GM12878 (cell line): ENCODE measurements at regions not wholly inside any gene's neighbourhood (a gene's known extent, or its start where the extent isn't known, plus 50 kb on each side); places are given as distances from the start of the nearest gene placed in this dataset.
A peak's percentile ranks its signal among the peaks of the same experiment; 100 is the strongest.

Experiments
- CBFB ChIP-seq: IDR thresholded peaks from 2 replicates; pipeline ENCODE4 v1.6.1; 2016; ENCODE audit warnings: antibody characterized with exemption, low read depth
- CEBPB ChIP-seq, 2 experiments: fragments of 150-350 bp in 1 of 2; IDR thresholded peaks; 2 replicates each; pipeline ENCODE4 v1.6.1; 2012 to 2014; ENCODE audit warnings: low read depth in 2 of 2, low read length in 2 of 2, borderline replicate concordance in 1 of 2, inconsistent platforms in 1 of 2
- CEBPZ ChIP-seq: fragments of 150-350 bp; IDR thresholded peaks from 2 replicates; pipeline ENCODE4 v1.6.1; 2016; ENCODE audit warnings: low read depth, low read length
- E4F1 ChIP-seq: fragments of 450-650 bp; IDR thresholded peaks from 2 replicates; pipeline ENCODE4 v1.6.1; 2018; ENCODE audit warnings: borderline replicate concordance, mild to moderate bottlenecking; ENCODE audit not compliant: partially characterized antibody
- EED ChIP-seq: sonication (generic); IDR thresholded peaks from 2 replicates; pipeline ENCODE4 v1.6.1; 2016; ENCODE audit warnings: antibody characterized with exemption, low read depth
- FOXK2 ChIP-seq: fragments of 450-650 bp; IDR thresholded peaks from 2 replicates; pipeline ENCODE4 v1.6.1; 2017; ENCODE audit warnings: mild to moderate bottlenecking, moderate library complexity
- FOXM1 ChIP-seq: IDR thresholded peaks from 2 replicates; pipeline ENCODE4 v1.6.1; 2012; ENCODE audit warnings: low read depth, mild to moderate bottlenecking, inconsistent platforms, low read length, moderate library complexity
- HDGF ChIP-seq: fragments of 450-650 bp; IDR thresholded peaks from 2 replicates; pipeline ENCODE4 v1.6.1; 2016; ENCODE audit warnings: antibody characterized with exemption
- KLF5 ChIP-seq: fragments of 450-650 bp; IDR thresholded peaks from 2 replicates; pipeline ENCODE4 v1.6.1; 2014; ENCODE audit warnings: mild to moderate bottlenecking; ENCODE audit not compliant: partially characterized antibody
- NR2C1 ChIP-seq: fragments of 450-650 bp; IDR thresholded peaks from 2 replicates; pipeline ENCODE4 v1.6.1; 2017; ENCODE audit warnings: antibody characterized with exemption, mild to moderate bottlenecking, moderate library complexity
- PKNOX1 ChIP-seq: fragments of 450-650 bp; IDR thresholded peaks from 2 replicates; pipeline ENCODE4 v1.6.1; 2016; ENCODE audit warnings: mild to moderate bottlenecking
- RAD21 ChIP-seq: IDR thresholded peaks from 2 replicates; pipeline ENCODE4 v1.6.1; 2011; ENCODE audit warnings: mild to moderate bottlenecking, low read depth, low read length, moderate library complexity; ENCODE audit not compliant: insufficient read depth
- RFX5 ChIP-seq: IDR thresholded peaks from 2 replicates; pipeline ENCODE4 v1.6.1; 2011; ENCODE audit warnings: low read depth, low read length, improper control_type of control experiment
- SMARCA5 ChIP-seq: fragments of 450-650 bp; IDR thresholded peaks from 2 replicates; pipeline ENCODE4 v1.6.1; 2017; ENCODE audit warnings: mild to moderate bottlenecking
- STAT3 ChIP-seq: IDR thresholded peaks from 2 replicates; pipeline ENCODE4 v1.6.1; 2011; ENCODE audit warnings: low read depth, low read length, improper control_type of control experiment
- TARDBP ChIP-seq: IDR thresholded peaks from 2 replicates; pipeline ENCODE4 v1.6.1; 2016; ENCODE audit warnings: borderline replicate concordance
- ZNF274 ChIP-seq: IDR thresholded peaks from one replicate; pipeline ENCODE4 v1.8.0; 2011; ENCODE audit not compliant: insufficient read length, insufficient read depth
- TF ChIP-seq, protein P1 (sequence below): IDR thresholded peaks from 2 replicates; pipeline ENCODE4 v1.6.1; 2012; ENCODE audit warnings: low read length, inconsistent platforms

DNA sequence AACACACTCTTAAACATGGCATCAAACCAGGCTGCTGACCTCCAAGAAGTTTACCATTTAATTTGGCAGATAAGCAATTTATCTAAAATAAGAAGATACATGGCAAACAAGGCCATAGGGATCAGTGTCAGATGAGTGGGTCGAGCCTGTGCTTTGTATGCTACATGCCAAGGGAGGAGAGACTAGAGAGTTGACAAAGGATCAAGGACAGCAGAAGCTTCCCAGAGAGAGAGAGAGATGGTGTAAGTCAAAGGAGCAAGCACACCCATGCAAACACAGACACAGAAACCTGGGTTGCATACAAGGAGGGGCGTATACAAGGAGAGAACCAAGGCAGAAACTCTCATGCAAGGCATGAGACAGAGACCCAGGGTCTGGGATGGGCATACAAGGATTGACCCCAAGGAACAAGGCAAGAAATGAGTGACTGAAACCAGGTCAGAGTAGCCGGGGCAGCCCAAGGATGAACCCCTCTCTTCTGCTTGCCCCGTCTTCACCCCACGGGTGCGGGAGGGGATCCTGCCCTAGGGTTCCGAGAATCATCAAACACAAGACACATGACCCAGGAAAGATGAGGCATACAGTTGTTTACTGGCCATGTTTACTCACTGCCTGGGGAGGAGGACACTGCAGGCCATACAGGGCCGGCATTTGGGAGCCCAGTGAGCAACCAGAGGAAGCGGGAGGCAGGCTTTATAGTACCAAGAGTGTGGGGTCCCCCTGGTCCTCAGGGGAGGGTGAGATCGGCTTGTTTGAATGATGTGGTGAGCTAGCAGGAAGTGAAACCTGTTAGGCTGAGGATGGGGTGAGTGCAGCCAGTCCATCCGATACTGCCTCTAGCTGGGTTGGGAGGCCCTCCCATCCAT, 529.2 kb upstream of the ID2 start (continued):
- no peak for TF ChIP-seq SMARCA5
- no peak for TF ChIP-seq TARDBP
- no peak for TF ChIP-seq CBFB
- no peak for TF ChIP-seq RAD21
- no peak for TF ChIP-seq FOXM1
- TF ChIP-seq KLF5, result no peak
- TF ChIP-seq NR2C1, result no peak
- no peak for TF ChIP-seq PKNOX1
- TF ChIP-seq, protein P1, sequence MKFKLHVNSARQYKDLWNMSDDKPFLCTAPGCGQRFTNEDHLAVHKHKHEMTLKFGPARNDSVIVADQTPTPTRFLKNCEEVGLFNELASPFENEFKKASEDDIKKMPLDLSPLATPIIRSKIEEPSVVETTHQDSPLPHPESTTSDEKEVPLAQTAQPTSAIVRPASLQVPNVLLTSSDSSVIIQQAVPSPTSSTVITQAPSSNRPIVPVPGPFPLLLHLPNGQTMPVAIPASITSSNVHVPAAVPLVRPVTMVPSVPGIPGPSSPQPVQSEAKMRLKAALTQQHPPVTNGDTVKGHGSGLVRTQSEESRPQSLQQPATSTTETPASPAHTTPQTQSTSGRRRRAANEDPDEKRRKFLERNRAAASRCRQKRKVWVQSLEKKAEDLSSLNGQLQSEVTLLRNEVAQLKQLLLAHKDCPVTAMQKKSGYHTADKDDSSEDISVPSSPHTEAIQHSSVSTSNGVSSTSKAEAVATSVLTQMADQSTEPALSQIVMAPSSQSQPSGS, result no peak
- TF ChIP-seq FOXK2, result no peak
- TF ChIP-seq HDGF, result 0 out of 2 replicates have a peak, but pooled peaks have one; percentile 27
- TF ChIP-seq RFX5, result peak; percentile 12; the same call in 1 of the 2 replicates
- TF ChIP-seq CEBPZ, result no peak
- TF ChIP-seq STAT3, result no peak
- no peak for TF ChIP-seq ZNF274
- peak; percentile 92 for TF ChIP-seq EED
- TF ChIP-seq E4F1, result no peak
- no peak for TF ChIP-seq CEBPB (IDR thresholded peaks at IDR 0.05; ENCODE audit: borderline replicate concordance in 1 of 2, low read depth in 2 of 2, low read length in 2 of 2)
